ENCODE measurements at regions not wholly inside any gene's neighbourhood (a gene's known extent, or its start where the extent isn't known, plus 50 kb on each side); places are given as distances from the start of the nearest gene placed in this dataset.

DNA sequence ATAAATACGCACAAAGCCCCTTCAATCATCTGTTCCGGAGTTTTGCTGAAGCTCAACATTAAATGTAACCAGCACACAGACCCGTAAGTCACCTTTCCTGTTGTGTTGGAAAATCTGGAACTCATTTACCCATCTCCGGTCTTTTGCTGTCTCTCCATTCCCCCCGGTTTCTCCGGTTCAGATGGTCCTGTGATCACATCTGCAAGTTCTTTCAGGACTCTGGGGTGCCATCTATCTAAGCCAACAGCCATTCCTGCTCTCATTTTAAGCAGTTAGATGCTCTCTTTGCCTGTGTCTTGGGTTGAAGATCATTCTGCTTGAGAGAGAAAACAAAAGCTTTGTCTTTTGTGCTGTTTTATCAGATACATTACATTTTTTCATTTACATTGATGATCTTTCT lies 91.7 kb upstream of the TGIF1 start:
- TF ChIP-seq, protein P1, sequence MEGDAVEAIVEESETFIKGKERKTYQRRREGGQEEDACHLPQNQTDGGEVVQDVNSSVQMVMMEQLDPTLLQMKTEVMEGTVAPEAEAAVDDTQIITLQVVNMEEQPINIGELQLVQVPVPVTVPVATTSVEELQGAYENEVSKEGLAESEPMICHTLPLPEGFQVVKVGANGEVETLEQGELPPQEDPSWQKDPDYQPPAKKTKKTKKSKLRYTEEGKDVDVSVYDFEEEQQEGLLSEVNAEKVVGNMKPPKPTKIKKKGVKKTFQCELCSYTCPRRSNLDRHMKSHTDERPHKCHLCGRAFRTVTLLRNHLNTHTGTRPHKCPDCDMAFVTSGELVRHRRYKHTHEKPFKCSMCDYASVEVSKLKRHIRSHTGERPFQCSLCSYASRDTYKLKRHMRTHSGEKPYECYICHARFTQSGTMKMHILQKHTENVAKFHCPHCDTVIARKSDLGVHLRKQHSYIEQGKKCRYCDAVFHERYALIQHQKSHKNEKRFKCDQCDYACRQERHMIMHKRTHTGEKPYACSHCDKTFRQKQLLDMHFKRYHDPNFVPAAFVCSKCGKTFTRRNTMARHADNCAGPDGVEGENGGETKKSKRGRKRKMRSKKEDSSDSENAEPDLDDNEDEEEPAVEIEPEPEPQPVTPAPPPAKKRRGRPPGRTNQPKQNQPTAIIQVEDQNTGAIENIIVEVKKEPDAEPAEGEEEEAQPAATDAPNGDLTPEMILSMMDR (conservative IDR thresholded peaks at IDR 0.05; ENCODE audit: low read length), result no peak
- H3K4me3 ChIP-seq (ENCODE audit: low read length), result no peak overlapping the region
- no peak for DNase-seq (ENCODE audit: low read depth)

DNA sequence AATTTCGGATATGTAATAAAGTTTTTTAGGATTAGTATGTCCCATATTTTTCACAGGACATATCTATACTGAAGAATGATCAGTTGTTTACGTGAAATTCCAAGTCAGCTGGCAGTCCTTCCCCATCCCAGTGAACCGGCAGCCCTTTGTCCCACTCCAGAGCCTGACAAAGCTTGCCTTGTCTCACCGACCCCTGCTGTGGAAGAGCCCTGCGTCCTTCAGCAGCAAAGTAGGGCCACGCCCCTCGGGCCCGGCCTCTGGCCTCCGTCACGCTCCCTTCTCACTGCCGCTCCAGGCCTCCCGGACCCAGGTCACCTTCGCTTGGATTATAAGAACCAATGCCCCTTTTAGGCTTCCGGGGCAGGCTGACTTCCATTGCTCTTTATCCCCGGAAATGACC lies 89.8 kb upstream of the TGIF1 start:
- DNase-seq (ENCODE audit: low read depth), result no peak
- TF ChIP-seq, protein P1 (conservative IDR thresholded peaks at IDR 0.05; ENCODE audit: low read length), result no peak
- H3K4me3 ChIP-seq (ENCODE audit: low read length), result no peak overlapping the region

DNA sequence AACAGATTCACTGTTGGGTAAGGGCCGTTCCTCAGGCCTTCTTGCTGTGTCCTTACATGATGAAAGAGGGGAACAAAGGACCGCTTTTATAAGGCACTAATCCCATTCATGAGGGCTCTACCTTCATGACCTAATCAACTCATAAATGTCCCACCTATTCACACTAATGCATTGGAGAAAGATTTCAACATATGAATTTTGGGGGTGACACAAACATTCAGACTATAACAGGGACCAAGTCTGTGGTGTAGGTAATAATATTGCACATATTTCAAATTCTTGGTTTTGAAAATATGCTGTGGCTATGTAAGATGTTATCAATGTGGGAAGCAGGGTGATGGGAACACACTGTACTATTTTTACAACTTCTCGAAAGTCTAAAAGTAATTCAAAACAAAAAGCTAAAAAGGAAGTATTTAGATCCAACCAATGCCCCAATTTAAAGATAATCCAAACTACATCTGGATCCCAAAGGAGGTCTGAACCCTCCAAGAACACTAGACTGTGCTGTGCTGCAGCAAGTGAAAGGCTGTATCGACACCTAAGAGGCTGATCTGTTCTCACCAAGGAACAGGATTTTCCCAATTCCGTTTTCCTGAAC lies 82.4 kb upstream of the TGIF1 start:
- TF ChIP-seq, protein P1 (conservative IDR thresholded peaks at IDR 0.05; ENCODE audit: low read length), result no peak
- H3K4me3 ChIP-seq (ENCODE audit: low read length), result no peak overlapping the region
- DNase-seq (ENCODE audit: low read depth), result peak; percentile 69

DNA sequence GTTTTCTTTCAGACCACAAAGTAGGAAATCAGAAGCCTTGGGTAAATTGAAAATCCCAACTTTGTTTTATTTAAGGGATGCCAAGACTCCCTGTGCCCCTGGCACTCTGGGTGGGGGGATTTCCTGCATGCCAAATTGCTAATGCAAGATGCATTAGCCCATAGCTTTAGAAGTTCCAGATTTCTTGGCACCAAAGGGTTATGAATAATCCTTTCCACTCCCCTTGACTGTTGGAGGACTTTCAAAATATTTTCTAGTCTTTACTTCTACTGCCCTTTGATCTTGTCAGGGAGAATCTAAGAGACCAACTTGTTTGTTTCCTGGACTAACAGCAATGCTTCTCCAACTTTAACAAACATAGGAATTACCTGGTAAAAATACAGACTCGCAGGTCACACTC lies 81.8 kb upstream of the TGIF1 start:
- H3K4me3 ChIP-seq (ENCODE audit: low read length), result no peak overlapping the region
- TF ChIP-seq, protein P1 (conservative IDR thresholded peaks at IDR 0.05; ENCODE audit: low read length), result no peak
- DNase-seq (ENCODE audit: low read depth), result peak; percentile 78

DNA sequence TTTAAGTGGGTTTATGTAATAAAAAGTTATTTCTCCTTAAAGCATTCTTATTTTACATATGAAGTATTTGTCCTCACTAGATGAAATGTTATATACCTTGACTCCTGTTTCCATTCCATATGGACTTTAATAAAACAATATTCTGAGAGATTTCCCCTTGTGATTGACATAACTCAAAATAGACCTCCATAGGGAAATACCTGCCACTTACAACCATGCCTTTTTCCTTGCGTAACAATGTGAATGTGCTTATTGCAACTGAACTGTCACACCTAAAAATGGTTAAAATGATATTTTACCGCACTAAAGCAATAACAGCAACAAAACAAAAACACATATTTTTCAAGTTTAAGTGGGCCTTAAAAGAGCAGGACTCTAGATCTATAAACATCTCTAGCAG lies 70.3 kb upstream of the TGIF1 start:
- H3K4me3 ChIP-seq (ENCODE audit: low read length), result no peak overlapping the region
- DNase-seq (ENCODE audit: low read depth), result no peak
- TF ChIP-seq, protein P1 (conservative IDR thresholded peaks at IDR 0.05; ENCODE audit: low read length), result no peak

DNA sequence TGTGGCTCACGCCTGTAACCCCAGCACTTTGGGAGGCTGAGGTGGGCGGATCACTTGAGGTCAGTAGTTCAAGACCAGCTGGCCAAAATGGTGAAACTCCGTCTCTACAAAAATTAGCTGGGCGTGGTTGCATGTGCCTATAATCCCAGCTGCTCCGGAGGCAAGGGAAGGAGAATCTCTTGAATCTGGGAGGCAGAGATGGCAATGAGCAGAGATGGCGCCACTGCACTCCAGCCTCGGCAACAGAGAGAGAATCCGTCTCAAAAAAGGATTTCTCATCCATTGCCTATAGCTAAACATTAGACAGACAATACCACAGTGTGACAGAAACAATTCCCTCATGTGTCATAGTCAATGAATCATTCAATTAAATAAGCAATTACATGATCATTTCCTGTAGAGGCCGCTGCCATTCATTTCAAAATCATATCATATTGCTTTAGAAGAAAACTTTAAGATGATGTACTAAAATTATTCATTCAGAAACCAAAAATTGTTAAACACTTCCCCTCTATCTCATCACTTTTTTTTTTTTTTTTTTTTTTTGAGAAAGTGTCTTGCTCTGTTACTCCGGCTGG lies 69.5 kb upstream of the TGIF1 start:
- H3K4me3 ChIP-seq (ENCODE audit: low read length), result no peak overlapping the region
- DNase-seq (ENCODE audit: low read depth), result no peak
- TF ChIP-seq, protein P1 (conservative IDR thresholded peaks at IDR 0.05; ENCODE audit: low read length), result peak; percentile 16; the same call in 1 of the 2 replicates

DNA sequence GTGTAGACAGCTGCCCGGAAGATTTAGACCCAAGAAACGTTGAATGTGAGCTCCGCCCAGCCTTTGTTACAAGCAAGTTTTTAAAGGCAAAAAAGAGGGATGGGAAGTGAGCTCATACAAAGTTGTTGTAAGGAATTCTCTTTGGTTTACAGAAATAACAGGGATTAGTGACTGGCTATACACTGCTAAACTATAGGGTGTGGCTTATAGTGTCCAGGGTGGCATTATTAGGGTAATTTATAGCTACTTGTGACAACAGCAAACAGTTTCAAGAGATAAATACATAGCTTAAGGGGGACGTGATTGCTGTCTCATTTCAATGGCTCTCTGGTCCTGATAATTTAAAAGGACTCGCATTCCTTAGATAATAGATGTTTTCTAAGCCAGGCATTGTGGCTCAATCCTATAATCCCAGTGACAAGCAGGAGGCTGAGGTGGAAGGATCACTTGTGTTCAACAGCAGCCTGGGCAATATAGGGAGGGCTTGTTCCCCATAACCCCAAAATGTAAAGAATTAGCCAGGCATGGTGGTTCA lies 66.5 kb upstream of the TGIF1 start:
- DNase-seq (ENCODE audit: low read depth), result no peak
- TF ChIP-seq, protein P1 (conservative IDR thresholded peaks at IDR 0.05; ENCODE audit: low read length), result no peak
- no peak overlapping the region for H3K4me3 ChIP-seq (ENCODE audit: low read length)
